C4-2B (cell line): ENCODE measurements at regions not wholly inside any gene's neighbourhood (a gene's known extent, or its start where the extent isn't known, plus 50 kb on each side); places are given as distances from the start of the nearest gene placed in this dataset.

Experiments used
- ZFX ChIP-seq: fragments of 450-650 bp; IDR thresholded peaks from 2 replicates; pipeline ENCODE4 v1.6.1; 2017
- TF ChIP-seq, protein P1 (sequence below): fragments of 450-650 bp; conservative IDR thresholded peaks from 2 replicates; pipeline ENCODE4 v1.5.1; 2017; ENCODE audit warnings: mild to moderate bottlenecking

DNA sequence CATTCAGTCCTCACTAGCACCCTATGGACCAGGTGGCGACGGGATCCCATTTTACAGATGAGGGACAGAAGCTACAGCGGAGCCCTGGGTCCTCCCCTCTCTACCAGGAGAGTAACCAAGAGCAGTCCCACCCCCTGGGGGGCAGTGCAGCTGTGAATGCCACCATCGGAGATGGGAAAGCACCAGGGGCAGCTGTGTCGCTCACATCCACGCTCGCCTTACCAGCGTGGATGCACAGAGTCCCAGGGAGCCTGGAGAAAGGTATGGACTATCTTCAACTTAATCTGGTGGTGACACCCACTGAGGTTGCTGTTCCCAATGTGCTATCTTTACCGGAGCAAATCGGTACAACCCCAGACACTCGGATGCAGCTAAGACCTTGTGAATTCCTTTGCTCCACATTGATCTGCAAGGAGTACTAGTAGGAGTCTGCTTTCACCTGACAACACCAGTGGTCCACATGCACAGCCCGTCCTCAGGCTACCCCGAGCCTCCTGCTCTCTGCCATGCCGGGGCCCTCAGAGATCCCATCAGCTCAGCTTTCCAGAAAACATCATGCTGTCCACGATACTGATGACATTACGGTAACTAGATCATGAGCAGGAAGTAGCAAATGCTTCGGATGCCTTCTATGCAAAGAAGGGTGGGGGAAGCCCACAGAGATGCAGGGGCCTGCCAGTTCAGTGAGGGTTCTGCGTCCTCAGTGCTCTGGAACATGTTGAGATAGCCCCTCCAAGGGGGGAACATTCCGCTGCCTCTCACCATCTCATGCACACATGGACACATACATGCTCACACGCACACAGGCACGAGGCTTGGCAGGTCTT is 126.0 kb downstream of the CTTN start:
- TF ChIP-seq, protein P1, sequence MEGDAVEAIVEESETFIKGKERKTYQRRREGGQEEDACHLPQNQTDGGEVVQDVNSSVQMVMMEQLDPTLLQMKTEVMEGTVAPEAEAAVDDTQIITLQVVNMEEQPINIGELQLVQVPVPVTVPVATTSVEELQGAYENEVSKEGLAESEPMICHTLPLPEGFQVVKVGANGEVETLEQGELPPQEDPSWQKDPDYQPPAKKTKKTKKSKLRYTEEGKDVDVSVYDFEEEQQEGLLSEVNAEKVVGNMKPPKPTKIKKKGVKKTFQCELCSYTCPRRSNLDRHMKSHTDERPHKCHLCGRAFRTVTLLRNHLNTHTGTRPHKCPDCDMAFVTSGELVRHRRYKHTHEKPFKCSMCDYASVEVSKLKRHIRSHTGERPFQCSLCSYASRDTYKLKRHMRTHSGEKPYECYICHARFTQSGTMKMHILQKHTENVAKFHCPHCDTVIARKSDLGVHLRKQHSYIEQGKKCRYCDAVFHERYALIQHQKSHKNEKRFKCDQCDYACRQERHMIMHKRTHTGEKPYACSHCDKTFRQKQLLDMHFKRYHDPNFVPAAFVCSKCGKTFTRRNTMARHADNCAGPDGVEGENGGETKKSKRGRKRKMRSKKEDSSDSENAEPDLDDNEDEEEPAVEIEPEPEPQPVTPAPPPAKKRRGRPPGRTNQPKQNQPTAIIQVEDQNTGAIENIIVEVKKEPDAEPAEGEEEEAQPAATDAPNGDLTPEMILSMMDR = no peak
- TF ChIP-seq ZFX = no peak
